HG03095 (cell line): ENCODE measurements at regions not wholly inside any gene's neighbourhood (a gene's known extent, or its start where the extent isn't known, plus 50 kb on each side); places are given as distances from the start of the nearest gene placed in this dataset.
"Not testable (repeated sequence)": the region's sequence is repeated elsewhere in the genome, so short reads cannot be mapped to it uniquely, and the experiment has no call there.

Source experiments
- ATAC-seq: cut with Tn5 transposase; IDR thresholded peaks from one replicate; pipeline ENCODE4 v1.9.1; 2021; ENCODE audit warnings: moderate library complexity; ENCODE audit not compliant: unreplicated experiment

- not testable (repeated sequence) for ATAC-seq
These were observed 101.8 kb upstream of the SLC38A2 start for GRCh38 chr12:46474385-46474784.

- peak; percentile 72 for ATAC-seq
These were observed 101.2 kb upstream of the SLC38A2 start for GRCh38 chr12:46473634-46474329.

- no peak for ATAC-seq
These were observed 100.5 kb upstream of the SLC38A2 start for GRCh38 chr12:46472893-46473633.

GRCh38 chr12:46472144-46472705 is 99.7 kb upstream of the SLC38A2 start:
- no peak for ATAC-seq

GRCh38 chr12:46471404-46471803 is 98.8 kb upstream of the SLC38A2 start:
- no peak for ATAC-seq

DNA sequence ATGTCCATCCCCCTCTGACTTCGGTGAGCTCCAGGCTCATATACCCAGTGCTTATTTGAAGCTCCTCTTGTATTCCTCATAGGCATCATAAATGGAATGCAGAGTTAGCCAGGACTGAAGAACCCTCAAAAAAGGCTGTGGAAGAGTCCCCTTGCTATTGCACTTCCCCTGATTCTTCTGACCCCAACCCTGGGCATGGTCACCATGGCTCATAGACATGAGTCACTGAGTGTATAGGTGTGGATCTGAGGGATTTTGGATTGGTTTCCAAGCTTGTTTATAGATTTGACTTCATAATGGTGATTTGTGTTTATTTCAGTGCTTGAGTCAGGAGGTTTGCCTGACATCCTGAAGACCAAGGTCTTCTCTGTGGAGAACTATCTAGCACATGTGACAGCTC is 98.4 kb upstream of the SLC38A2 start:
- no peak for ATAC-seq

GRCh38 chr12:46470036-46470627 is 97.6 kb upstream of the SLC38A2 start:
- peak; percentile 44 for ATAC-seq

DNA sequence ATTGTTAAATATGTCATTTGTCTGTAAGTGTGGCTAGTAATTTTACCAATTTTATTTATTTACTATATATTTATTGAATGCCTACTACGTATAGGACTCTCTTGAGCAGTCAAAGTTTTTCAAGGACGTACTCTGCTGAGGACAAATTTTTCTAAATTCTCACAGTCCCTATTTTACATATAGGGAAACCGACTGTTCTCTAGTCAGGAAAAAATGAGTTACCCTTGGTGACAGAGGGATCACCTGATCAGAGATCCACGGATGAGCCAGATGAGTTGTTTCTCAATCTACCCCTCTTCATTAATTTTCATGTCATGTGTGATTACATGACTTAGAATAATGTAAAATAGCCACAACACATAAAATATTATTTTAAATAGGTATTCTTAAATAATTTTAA is 96.2 kb upstream of the SLC38A2 start:
- no peak for ATAC-seq

DNA sequence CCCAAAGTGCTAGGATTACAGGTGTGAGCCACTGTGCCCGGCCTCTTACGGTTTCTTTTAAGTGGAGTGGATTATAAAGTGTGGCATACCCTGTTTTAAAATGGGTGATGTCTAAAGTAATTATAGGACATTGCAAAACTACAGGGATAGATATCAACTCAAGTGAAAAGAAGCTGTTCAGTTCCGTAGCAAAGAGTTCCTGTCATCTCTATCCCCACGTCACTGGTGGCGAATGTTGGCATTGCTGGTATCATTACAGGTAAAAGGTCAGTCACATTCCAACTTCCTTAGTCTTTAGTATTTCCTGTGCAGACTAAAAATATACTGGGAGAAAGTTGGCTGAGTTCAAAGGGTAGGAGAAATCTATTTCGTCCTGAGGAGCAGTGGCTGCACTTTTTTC is 95.6 kb upstream of the SLC38A2 start:
- ATAC-seq: no peak

GRCh38 chr12:46465307-46465706 is 92.7 kb upstream of the SLC38A2 start:
- ATAC-seq: no peak

GRCh38 chr12:46464863-46465262 is 92.3 kb upstream of the SLC38A2 start:
- ATAC-seq: no peak

DNA sequence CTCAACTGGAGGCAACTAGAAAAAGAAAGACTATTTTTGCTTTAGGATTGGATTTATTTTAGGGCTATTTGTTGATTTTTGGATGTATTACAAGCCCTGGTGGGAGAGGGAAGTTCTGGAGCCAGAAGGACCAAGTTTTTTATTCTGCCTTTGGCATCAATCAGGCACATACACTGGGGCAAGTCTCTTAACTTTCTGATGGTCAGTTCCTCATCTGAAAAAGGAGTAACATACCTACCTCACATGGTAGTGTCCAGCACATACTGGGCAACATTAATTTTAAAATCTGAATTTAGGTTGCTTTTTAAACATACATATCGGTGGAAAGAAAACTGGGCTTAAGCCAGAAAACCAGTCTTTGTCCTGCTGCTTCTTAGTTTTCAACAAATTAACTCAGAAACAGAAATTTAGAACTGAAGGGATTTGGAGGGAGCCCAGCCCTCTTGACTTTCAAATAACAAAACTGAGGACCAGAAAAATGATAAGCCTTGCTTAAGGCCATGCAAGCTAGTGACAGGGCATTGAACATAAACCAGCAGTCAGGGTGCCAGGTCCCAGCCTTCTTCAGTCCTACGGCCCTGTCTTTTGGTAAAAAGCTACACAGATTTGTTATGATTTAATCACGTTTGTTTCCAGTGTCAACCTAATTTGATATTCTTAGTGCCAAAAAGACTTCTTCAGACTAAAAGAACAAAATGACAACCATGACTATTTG is 90.2 kb upstream of the SLC38A2 start:
- no peak for ATAC-seq

DNA sequence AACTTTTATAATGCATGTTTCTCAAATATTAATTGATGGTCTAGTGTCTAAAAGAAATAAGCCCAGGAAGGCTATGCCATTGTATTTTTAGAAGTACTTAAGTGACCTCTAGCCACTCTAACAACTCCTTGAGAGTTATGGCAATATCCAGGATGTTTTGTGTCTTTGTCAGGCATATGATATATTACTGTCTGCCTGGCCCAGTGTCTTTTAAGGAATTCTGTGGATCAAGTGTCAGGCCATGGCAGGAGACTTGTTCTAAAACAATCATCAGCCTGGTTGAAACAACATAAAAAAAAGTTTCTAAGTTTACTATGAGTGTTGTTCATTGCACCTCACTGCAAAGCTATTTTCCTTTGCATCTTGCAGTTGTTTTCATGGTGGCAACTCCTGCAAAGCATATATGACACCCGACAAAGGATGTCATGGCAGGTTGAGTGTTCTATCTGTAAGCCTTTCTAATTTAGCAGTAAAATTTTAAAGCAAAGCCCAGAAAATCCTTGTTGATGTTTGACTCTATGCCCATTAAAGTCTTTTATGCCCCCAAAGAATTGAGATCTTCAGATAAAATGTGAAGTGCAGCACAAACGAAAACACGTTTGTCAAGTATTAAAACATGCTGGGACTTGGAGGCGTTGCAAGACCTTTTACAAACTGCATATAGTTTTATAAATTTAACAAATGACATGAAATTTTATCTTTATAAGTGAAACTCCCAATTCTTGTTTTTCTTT is 89.5 kb upstream of the SLC38A2 start:
- no peak for ATAC-seq

- no peak for ATAC-seq
These were observed 88.9 kb upstream of the SLC38A2 start for GRCh38 chr12:46461459-46461858.

DNA sequence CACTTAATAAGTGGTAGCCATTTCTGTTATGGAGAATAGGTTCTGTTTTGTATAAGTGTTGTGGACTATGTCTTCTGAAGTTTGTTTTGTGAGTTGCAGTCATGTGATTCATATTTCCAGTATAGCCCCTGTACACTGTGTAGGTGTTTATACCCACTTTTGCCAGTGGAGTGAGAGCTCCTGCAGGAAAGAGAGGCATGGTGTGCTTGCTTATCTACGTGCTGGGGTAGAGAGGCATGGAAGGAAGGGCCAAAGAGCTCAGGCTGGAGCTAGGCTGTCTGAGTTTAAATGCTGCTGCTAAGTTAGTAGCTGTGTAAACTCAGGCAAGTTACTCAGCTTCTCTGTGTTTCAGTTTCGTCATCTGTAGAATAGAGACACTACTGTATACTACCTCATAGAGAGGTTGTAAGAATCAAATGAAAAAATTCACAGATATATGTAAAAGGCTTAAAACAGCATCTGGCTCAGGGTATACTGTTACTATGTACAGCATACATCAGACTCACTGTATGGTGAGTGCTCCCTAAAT is 88.2 kb upstream of the SLC38A2 start:
- ATAC-seq: no peak

GRCh38 chr12:46459861-46460545 is 87.4 kb upstream of the SLC38A2 start:
- no peak for ATAC-seq

- no peak for ATAC-seq
These were observed 86.5 kb upstream of the SLC38A2 start for GRCh38 chr12:46459111-46459510.

DNA sequence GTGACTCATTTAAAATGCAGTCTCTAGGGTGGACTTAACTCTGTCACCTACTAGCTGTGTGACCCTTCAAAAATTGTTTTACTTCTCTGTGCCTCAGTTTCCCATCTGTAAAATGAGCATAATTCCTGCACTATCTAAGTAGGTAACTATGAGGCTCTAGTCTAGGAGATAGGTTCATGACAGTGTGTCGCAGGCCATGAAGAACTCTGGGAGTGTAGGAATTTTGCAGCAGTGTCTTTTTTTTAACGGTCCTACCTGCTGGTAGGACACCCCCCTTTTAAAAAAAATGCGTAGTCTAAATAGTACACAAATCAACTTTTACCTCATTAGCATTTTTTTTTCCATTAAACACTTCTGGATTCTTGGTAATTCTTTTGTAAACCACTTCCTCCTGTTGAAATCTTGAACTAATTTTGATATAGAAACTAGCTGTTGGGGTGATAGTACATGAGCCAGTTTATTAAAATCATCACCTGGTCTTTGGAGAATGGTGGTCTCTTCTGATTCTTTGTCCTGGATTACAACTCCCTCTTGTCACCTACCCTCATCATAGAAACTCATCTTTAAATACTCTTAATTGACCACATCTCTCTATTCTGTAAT is 86.0 kb upstream of the SLC38A2 start:
- no peak for ATAC-seq

DNA sequence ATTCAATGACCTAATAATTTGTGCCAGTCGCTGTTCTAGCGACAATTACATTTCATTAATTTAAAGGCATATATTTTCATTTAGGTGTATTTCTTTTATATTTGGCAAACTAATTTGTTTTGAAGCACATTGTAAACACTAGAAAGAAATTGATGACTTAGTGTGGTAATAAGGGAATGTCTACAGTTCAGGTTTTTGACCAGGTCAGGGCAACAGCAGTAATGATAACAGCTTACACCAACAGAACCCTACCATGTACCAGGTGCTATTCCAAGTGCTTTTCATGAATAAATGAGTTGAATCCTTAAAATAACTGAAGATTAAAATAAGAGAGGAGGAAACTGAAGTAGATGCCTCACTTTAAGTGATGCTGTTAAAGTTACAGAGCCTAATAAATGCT is 85.4 kb upstream of the SLC38A2 start:
- ATAC-seq: no peak
